SK-N-MC (cell line): ENCODE measurements at regions not wholly inside any gene's neighbourhood (a gene's known extent, or its start where the extent isn't known, plus 50 kb on each side); places are given as distances from the start of the nearest gene placed in this dataset.

ENCODE experiments used
- EZH2 ChIP-seq: fragments of 200-600 bp; sonication (generic); IDR thresholded peaks from one replicate; pipeline ENCODE4 v1.6.1; 2017; ENCODE audit warnings: antibody characterized with exemption
- FOXP2 ChIP-seq: optimal IDR thresholded peaks from 2 replicates; pipeline ENCODE3; 2011; ENCODE audit warnings: mild to moderate bottlenecking, moderate library complexity; ENCODE audit not compliant: insufficient read depth; ENCODE audit errors: extremely low read length, control extremely low read depth
- POLR2AphosphoS5 ChIP-seq: IDR thresholded peaks from 2 replicates; pipeline ENCODE4 v1.6.1; 2012; ENCODE audit warnings: mild to moderate bottlenecking, low read depth, low read length, borderline replicate concordance

- TF ChIP-seq EZH2 (no peak), POLR2AphosphoS5 (no peak), FOXP2 (no peak)
These were observed 447.8 kb downstream of the NLGN4X start for GRCh38 chrX:5780821-5781220.
